ENCODE measurements at regions not wholly inside any gene's neighbourhood (a gene's known extent, or its start where the extent isn't known, plus 50 kb on each side); places are given as distances from the start of the nearest gene placed in this dataset.

- no peak for DNase-seq
Measured at GRCh38 chr2:59604123-59604522, 949.3 kb downstream of the BCL11A start.

- DNase-seq: no peak
Measured at GRCh38 chr2:59594671-59595222, 958.7 kb downstream of the BCL11A start.

- DNase-seq: no peak
Measured at GRCh38 chr2:59590798-59591197, 962.7 kb downstream of the BCL11A start.

- DNase-seq: no peak
Measured at GRCh38 chr2:59589881-59590280, 963.6 kb downstream of the BCL11A start.

GRCh38 chr2:59588286-59588685 is 965.2 kb downstream of the BCL11A start:
- DNase-seq: no peak

- DNase-seq: no peak
Measured at GRCh38 chr2:59586176-59586575, 967.3 kb downstream of the BCL11A start.

GRCh38 chr2:59585655-59586054 is 967.8 kb downstream of the BCL11A start:
- no peak for DNase-seq

GRCh38 chr2:59584958-59585357 is 968.5 kb downstream of the BCL11A start:
- peak; percentile 2 for DNase-seq

GRCh38 chr2:59583173-59583765 is 970.2 kb downstream of the BCL11A start:
- no peak for DNase-seq

- DNase-seq: no peak
Measured at GRCh38 chr2:59578349-59578748, 975.1 kb downstream of the BCL11A start.

- no peak for DNase-seq
Measured at GRCh38 chr2:59575191-59575590, 978.3 kb downstream of the BCL11A start.

- no peak for DNase-seq
Measured at GRCh38 chr2:59572227-59572626, 981.2 kb downstream of the BCL11A start.

GRCh38 chr2:59570818-59571217 is 982.6 kb downstream of the BCL11A start:
- DNase-seq: no peak

GRCh38 chr2:59569124-59569523 is 984.3 kb downstream of the BCL11A start:
- DNase-seq: no peak

- DNase-seq: no peak
Measured at GRCh38 chr2:59568461-59568860, 985.0 kb downstream of the BCL11A start.

- no peak for DNase-seq
Measured at GRCh38 chr2:59567151-59567550, 986.3 kb downstream of the BCL11A start.

- no peak for DNase-seq
Measured at GRCh38 chr2:59566739-59567138, 986.7 kb downstream of the BCL11A start.

GRCh38 chr2:59561281-59561680 is 992.2 kb downstream of the BCL11A start:
- DNase-seq: no peak

GRCh38 chr2:59560769-59561168 is 992.7 kb downstream of the BCL11A start:
- DNase-seq: no peak

- DNase-seq: no peak
Measured at GRCh38 chr2:59540864-59541263, 1012.6 kb downstream of the BCL11A start.

- no peak for DNase-seq
Measured at GRCh38 chr2:59538398-59538911, 1015.0 kb downstream of the BCL11A start.

- no peak for DNase-seq
Measured at GRCh38 chr2:59532808-59533207, 1020.6 kb downstream of the BCL11A start.

- DNase-seq: no peak
Measured at GRCh38 chr2:59530258-59530657, 1023.2 kb downstream of the BCL11A start.

GRCh38 chr2:59529726-59530125 is 1023.7 kb downstream of the BCL11A start:
- DNase-seq: no peak

GRCh38 chr2:59528525-59528924 is 1024.9 kb downstream of the BCL11A start:
- DNase-seq: no peak
